IMR-90 (cell line): ENCODE measurements at regions not wholly inside any gene's neighbourhood (a gene's known extent, or its start where the extent isn't known, plus 50 kb on each side); places are given as distances from the start of the nearest gene placed in this dataset.

Experiments
- BHLHE40 ChIP-seq: fragments of 150-350 bp; IDR thresholded peaks from 2 replicates; pipeline ENCODE4 v1.6.1; 2016; ENCODE audit warnings: mild to moderate bottlenecking, low read depth, low read length
- CEBPB ChIP-seq: IDR thresholded peaks from 2 replicates; pipeline ENCODE4 v1.6.1; 2012; ENCODE audit warnings: low read depth, low read length, improper control_type of control experiment
- CHD1 ChIP-seq: IDR thresholded peaks from 2 replicates; pipeline ENCODE4 v1.6.1; 2012; ENCODE audit warnings: low read depth, low read length, improper control_type of control experiment
- CTCF ChIP-seq: conservative IDR thresholded peaks from 2 replicates; pipeline ENCODE4 v1.5.1; 2012; ENCODE audit warnings: mild to moderate bottlenecking, low read depth, low read length, improper control_type of control experiment
- ELK1 ChIP-seq: fragments of 150-350 bp; IDR thresholded peaks from 2 replicates; pipeline ENCODE4 v1.6.1; 2016; ENCODE audit warnings: low read depth, mild to moderate bottlenecking, low read length, moderate library complexity, borderline replicate concordance
- FOS ChIP-seq: fragments of 150-350 bp; IDR thresholded peaks from 2 replicates; pipeline ENCODE4 v1.6.1; 2016; ENCODE audit warnings: low read depth, low read length
- MAFK ChIP-seq: IDR thresholded peaks from 2 replicates; pipeline ENCODE4 v1.6.1; 2012; ENCODE audit warnings: low read depth, low read length, improper control_type of control experiment
- NFE2L2 ChIP-seq: fragments of 150-350 bp; IDR thresholded peaks from 2 replicates; pipeline ENCODE4 v1.6.1; 2016; ENCODE audit warnings: low read depth, mild to moderate bottlenecking, low read length
- POLR2A ChIP-seq: IDR thresholded peaks from 2 replicates; pipeline ENCODE4 v1.6.1; 2012; ENCODE audit warnings: mild to moderate bottlenecking, low read depth, low read length
- RAD21 ChIP-seq: IDR thresholded peaks from 2 replicates; pipeline ENCODE4 v1.6.1; 2012; ENCODE audit warnings: low read length, improper control_type of control experiment
- RCOR1 ChIP-seq: IDR thresholded peaks from 2 replicates; pipeline ENCODE4 v1.6.1; 2012; ENCODE audit warnings: mild to moderate bottlenecking, low read length, improper control_type of control experiment; ENCODE audit not compliant: insufficient replicate concordance
- RFX5 ChIP-seq: IDR thresholded peaks from 2 replicates; pipeline ENCODE4 v1.8.0; 2012; ENCODE audit warnings: low read depth, mild to moderate bottlenecking, low read length, moderate library complexity
- SMC3 ChIP-seq: fragments of 150-350 bp; IDR thresholded peaks from 2 replicates; pipeline ENCODE4 v1.6.1; 2016; ENCODE audit warnings: low read depth, mild to moderate bottlenecking, antibody characterized with exemption, low read length, moderate library complexity
- USF2 ChIP-seq: fragments of 150-350 bp; IDR thresholded peaks from 2 replicates; pipeline ENCODE4 v1.6.1; 2017; ENCODE audit warnings: mild to moderate bottlenecking, antibody characterized with exemption, low read length, low read depth

DNA sequence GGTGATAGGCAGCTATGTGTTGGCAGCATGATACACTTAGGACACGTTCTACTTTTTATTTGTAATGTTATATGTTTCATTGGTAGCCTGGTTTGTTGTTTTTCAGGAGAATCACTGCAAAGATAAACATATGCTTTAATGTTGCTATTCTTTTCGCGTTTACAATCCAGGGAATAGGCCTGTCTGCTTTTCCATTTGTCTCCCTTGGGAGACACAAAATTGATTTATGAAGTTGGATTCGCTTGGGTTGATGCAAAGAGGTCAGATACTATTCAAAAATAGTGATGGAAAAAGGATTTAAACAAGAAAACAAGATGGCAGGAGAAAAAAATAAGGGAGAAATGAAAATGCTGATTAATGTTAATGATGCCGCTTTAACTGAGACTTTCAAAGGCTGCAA, 179.5 kb upstream of the SOX4 start:
- no peak for TF ChIP-seq CTCF
- no peak for TF ChIP-seq POLR2A
- TF ChIP-seq FOS: no peak
- no peak for TF ChIP-seq RAD21
- TF ChIP-seq SMC3: no peak
- TF ChIP-seq RFX5: no peak
- no peak for TF ChIP-seq USF2
- no peak for TF ChIP-seq CEBPB
- no peak for TF ChIP-seq MAFK
- TF ChIP-seq ELK1: no peak
- TF ChIP-seq NFE2L2: no peak
- no peak for TF ChIP-seq BHLHE40
- TF ChIP-seq CHD1: no peak
- no peak for TF ChIP-seq RCOR1
